K562 (cell line): ENCODE measurements at regions not wholly inside any gene's neighbourhood (a gene's known extent, or its start where the extent isn't known, plus 50 kb on each side); places are given as distances from the start of the nearest gene placed in this dataset.

ENCODE experiments used
- CEBPG ChIP-seq, 3 experiments: fragments of 200-800 bp in 1 of 3; sonication (Bioruptor generic) in 1 of 3; sonication (generic) in 1 of 3; formaldehyde crosslinking in 1 of 3; IDR thresholded peaks in 2 of 3; conservative IDR thresholded peaks in 1 of 3; 2 replicates each; pipeline versions ENCODE4 v1.6.1 to v1.8.0; 2016 to 2022; ENCODE audit warnings: missing compliant biosample characterization in 2 of 3, missing genetic modification characterization in 2 of 3, mild to moderate bottlenecking in 1 of 3, missing genetic modification reagents in 1 of 3
- CHD7 ChIP-seq: fragments of 200-600 bp; sonication (generic); IDR thresholded peaks from one replicate; pipeline ENCODE4 v1.6.1; 2012; ENCODE audit warnings: mild to moderate bottlenecking, low read depth, low read length, inconsistent platforms
- JUN ChIP-seq, 2 experiments: sonication (generic) in 1 of 2; formaldehyde crosslinking in 1 of 2; IDR thresholded peaks; 2 replicates each; pipeline versions ENCODE4 v1.6.1 to v1.8.0; 2012 to 2022; ENCODE audit warnings: borderline replicate concordance in 2 of 2, mild to moderate bottlenecking in 2 of 2, improper control_type of control experiment in 1 of 2, low read depth in 1 of 2, low read length in 1 of 2, missing genetic modification reagents in 1 of 2
- ZNF384 ChIP-seq: IDR thresholded peaks from 2 replicates; pipeline ENCODE4 v1.6.1; 2012; ENCODE audit warnings: low read depth, low read length, improper control_type of control experiment
- ZNF512 ChIP-seq: IDR thresholded peaks from 2 replicates; pipeline ENCODE4 v1.6.1; 2016; ENCODE audit warnings: missing genetic modification characterization, missing compliant biosample characterization

- TF ChIP-seq ZNF512 (tag) (no peak), ZNF384 (no peak), CHD7 (no peak), CEBPG (CRISPR knock-in tag; IDR thresholded peaks at IDR 0.05) (no peak), CEBPG (tag; conservative IDR thresholded peaks at IDR 0.05 in 1 of 2, IDR thresholded peaks at IDR 0.05 in 1 of 2) (0 out of 4 replicates have a peak, but pooled peaks of 1 of the 2 experiments have one; percentile 11), JUN (IDR thresholded peaks at IDR 0.05; ENCODE audit: borderline replicate concordance, low read depth, low read length) (no peak), JUN (CRISPR knock-in tag; IDR thresholded peaks at IDR 0.05; ENCODE audit: borderline replicate concordance) (no peak)
These were observed 77.3 kb upstream of the ATF7IP2 start (continued) for GRCh38 chr16:10308305-10309193.
